ENCODE measurements at regions not wholly inside any gene's neighbourhood (a gene's known extent, or its start where the extent isn't known, plus 50 kb on each side); places are given as distances from the start of the nearest gene placed in this dataset.

- TF ChIP-seq CTCF (IDR thresholded peaks at IDR 0.05; ENCODE audit: low read depth, low read length, missing control alignments): no peak
- DNase-seq (ENCODE audit: low read depth): peak; percentile 74
- in situ Hi-C loops (cut with HindIII; ENCODE audit: low sequenced_read_pairs): no loop called here
- H3K4me3 ChIP-seq (ENCODE audit: low read depth, low read length): no peak overlapping the region
Observed at GRCh38 chr12:70994217-70994788, 73.8 kb upstream of the PTPRR start.

GRCh38 chr12:70989232-70989631, 68.7 kb upstream of the PTPRR start:
- no peak for TF ChIP-seq CTCF (IDR thresholded peaks at IDR 0.05; ENCODE audit: low read depth, low read length, missing control alignments)
- H3K4me3 ChIP-seq (ENCODE audit: low read depth, low read length): no peak overlapping the region
- no peak for DNase-seq (ENCODE audit: low read depth)
- in situ Hi-C loops (cut with HindIII; ENCODE audit: low sequenced_read_pairs): no loop called here

- H3K4me3 ChIP-seq (ENCODE audit: low read depth, low read length): no peak overlapping the region
- no peak for DNase-seq (ENCODE audit: low read depth)
- no peak for TF ChIP-seq CTCF (IDR thresholded peaks at IDR 0.05; ENCODE audit: low read depth, low read length, missing control alignments)
- in situ Hi-C loops (cut with HindIII; ENCODE audit: low sequenced_read_pairs): no loop called here
Observed at GRCh38 chr12:70985850-70986249, 65.3 kb upstream of the PTPRR start.

GRCh38 chr12:70983692-70984091, 63.2 kb upstream of the PTPRR start:
- DNase-seq (ENCODE audit: low read depth): no peak
- no peak for TF ChIP-seq CTCF (IDR thresholded peaks at IDR 0.05; ENCODE audit: low read depth, low read length, missing control alignments)
- no peak overlapping the region for H3K4me3 ChIP-seq (ENCODE audit: low read depth, low read length)
- in situ Hi-C loops (cut with HindIII; ENCODE audit: low sequenced_read_pairs): no loop called here

- in situ Hi-C loops (cut with HindIII; ENCODE audit: low sequenced_read_pairs): no loop called here
- DNase-seq (ENCODE audit: low read depth): no peak
- no peak for TF ChIP-seq CTCF (IDR thresholded peaks at IDR 0.05; ENCODE audit: low read depth, low read length, missing control alignments)
- no peak overlapping the region for H3K4me3 ChIP-seq (ENCODE audit: low read depth, low read length)
Observed at GRCh38 chr12:70982991-70983390, 62.5 kb upstream of the PTPRR start.

- no peak for DNase-seq (ENCODE audit: low read depth)
- no peak overlapping the region for H3K4me3 ChIP-seq (ENCODE audit: low read depth, low read length)
- in situ Hi-C loops (cut with HindIII; ENCODE audit: low sequenced_read_pairs): no loop called here
- TF ChIP-seq CTCF (IDR thresholded peaks at IDR 0.05; ENCODE audit: low read depth, low read length, missing control alignments): no peak
Observed at GRCh38 chr12:70982286-70982685, 61.7 kb upstream of the PTPRR start.
